ENCODE measurements at regions not wholly inside any gene's neighbourhood (a gene's known extent, or its start where the extent isn't known, plus 50 kb on each side); places are given as distances from the start of the nearest gene placed in this dataset.
A peak's percentile ranks its signal among the peaks of the same experiment; 100 is the strongest.
"Not testable (repeated sequence)": the region's sequence is repeated elsewhere in the genome, so short reads cannot be mapped to it uniquely, and the experiment has no call there.

DNA sequence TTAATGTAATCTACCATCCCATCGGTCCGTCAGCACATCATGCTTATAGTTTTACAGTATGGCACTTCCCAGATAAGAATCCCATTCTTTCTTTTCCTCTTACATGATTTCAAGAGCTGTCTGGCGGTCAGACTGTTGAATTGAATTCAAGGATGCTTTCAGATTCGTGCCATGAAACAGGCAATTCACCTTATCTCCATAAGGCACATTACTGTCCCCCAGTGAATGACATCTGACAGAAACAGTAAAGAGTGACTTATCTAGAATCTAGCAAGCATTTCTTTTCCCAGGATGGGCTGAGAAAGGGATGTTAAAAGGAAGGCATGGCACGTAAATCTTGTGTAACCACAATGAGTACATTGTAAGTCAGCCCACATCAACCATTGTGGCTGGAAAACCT is 61.1 kb upstream of the SEM1 start:
- DNase-seq: no peak

DNA sequence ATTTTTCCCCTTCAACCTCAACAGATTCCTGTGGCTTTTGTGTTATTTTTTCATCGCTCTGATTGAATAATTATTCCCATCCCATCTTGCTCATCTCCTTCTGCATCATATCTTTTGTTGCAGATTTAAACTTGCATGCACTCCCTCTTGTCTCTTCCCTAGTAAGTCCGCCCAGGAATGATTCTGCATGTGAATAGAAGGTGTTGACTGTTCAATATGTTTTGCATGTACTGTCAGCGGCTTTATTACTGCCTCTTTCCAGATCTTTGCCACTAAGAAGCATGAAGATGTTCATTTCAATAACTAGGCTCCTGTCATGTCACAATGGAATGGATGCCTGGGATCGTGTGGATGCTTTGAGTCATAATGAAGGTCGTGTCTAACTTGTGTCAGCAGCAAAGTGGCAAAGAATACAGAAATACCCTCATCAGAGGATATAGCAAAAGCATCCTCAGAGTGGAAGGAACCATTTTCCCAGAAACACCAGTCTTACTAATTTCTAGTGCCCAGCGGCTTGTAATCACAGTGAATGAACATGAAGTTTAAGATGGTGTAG is 62.6 kb upstream of the SEM1 start:
- DNase-seq: no peak

GRCh38 chr7:96773483-96773882 is 63.8 kb upstream of the SEM1 start:
- no peak for DNase-seq

DNA sequence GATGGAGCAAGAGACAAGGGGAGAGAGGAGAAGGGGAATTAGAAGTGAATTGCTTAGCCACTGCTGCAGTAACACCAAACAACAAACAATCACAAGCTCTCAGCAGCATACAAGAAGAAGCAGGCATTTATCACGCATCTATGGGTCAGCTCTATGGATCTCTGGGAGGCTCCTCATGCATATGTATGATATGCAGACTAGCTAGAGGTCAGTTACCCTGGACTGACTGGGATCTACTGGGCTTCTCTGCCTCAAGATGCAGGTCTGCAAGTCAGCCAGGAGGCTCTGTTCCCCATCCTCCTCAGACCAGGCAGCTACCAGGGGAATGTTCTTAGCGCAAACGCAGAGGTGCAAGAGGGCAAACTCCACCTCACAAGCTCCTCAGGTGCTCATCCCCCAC is 64.7 kb upstream of the SEM1 start:
- no peak for DNase-seq

DNA sequence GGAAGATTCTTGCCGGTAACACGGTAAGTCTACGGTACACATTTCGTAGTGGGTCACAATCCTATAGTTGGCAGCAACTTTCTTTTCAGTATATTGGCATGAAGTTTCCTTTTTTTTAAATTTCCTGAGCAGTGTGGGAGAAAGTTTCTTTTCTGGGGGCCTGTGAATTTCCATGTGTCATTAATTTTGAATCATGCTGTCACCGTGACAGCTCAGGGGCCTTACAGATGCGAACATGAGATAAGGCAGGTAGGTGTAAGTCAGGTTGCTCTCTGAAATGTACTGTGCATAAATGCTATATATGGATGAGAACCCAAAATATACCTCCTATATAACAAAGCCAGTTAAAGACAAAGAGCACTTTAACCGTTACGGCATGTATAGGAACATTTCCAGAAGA is 65.4 kb upstream of the SEM1 start:
- no peak for DNase-seq

- DNase-seq: no peak
Measured at GRCh38 chr7:96778263-96778662, 68.6 kb upstream of the SEM1 start.

DNA sequence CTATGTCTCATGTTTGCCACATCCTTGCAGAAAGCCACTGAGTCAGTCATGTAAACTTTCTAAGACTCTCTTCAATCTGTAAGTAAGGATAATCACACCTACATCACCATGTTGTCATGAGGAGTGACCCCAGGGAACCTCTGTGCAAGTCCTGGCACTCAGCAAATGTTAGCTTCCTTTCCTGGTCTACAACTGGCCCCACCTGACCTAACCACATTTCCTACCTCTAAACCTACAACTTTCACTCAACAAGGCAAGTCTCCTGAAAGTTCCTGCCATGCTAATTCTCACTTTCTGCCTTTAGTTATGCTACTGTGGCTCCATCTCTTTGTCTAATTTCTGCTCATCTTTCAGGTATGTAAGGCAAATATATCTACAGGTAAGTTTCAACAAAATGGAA is 72.3 kb upstream of the SEM1 start:
- no peak for DNase-seq

DNA sequence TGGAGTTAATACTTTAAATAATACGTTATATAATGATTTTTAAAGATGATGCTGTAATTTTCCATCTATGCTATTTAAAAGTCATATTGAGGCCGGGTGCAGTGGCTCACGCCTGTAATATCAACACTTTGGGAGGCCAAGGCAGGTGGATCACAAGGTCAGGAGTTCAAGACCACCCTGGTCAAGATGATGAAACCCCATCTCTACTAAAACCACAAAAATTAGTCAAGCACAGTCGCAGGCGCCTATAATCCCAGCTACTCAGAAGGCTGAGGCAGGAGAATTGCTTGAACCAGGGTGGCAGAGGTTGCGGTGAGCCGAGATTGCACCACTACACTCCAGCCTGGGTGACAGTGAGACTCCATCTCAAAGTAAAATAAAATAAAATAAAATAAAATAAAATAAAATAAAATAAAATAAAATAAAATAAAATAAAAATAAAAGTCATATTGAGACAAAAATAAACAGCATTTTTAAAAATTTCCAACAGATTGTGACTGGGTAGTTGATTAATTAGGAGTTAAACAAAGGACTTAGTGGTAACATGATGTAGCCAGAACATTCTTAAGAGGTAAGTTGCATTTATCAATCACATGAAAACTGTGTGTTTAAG is 73.1 kb upstream of the SEM1 start:
- not testable (repeated sequence) for DNase-seq

- DNase-seq: no peak
Measured at GRCh38 chr7:96784597-96784996, 75.0 kb upstream of the SEM1 start.

- DNase-seq: no peak
Measured at GRCh38 chr7:96786261-96786997, 76.8 kb upstream of the SEM1 start.

DNA sequence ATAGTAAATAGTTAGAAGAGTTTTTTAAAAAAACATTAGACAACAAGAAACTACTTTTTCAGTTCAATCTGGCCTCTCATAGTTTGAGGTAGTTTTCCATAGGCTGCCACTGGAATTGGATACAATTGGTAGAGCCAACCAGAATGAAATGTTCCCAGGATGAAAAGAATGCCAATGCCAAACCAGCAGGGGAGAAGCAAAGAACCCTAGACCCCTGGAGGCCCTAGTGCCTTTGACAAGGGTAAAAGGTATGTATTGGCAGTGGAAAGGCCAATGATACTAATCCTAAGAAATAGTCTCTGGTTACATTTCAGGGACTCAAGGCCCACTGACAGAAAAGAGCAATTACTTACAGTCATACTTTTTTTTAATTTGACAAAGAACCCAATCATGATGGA is 77.4 kb upstream of the SEM1 start:
- no peak for DNase-seq

GRCh38 chr7:96789914-96790313 is 80.3 kb upstream of the SEM1 start:
- no peak for DNase-seq

DNA sequence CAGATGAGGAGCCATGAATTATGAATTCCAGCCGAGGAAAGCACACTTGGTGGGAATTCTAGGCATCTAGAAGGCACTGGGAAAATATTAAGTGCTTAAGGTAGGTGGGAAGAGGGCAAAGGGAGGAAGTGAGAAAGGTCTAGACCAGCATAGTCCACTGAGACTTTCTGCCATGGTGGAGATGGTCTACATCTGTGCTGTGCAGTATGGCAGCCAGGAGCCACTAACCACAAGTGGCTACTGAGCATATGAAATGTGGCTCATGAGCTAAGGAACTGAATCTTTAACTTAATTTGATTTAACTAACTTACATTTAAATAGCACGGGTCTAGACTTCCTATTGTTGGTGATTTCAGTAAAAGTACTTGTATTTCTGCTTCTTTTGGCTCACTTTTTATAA is 82.5 kb upstream of the SEM1 start:
- DNase-seq: no peak

- no peak for DNase-seq
Measured at GRCh38 chr7:96794063-96794462, 84.4 kb upstream of the SEM1 start.

DNA sequence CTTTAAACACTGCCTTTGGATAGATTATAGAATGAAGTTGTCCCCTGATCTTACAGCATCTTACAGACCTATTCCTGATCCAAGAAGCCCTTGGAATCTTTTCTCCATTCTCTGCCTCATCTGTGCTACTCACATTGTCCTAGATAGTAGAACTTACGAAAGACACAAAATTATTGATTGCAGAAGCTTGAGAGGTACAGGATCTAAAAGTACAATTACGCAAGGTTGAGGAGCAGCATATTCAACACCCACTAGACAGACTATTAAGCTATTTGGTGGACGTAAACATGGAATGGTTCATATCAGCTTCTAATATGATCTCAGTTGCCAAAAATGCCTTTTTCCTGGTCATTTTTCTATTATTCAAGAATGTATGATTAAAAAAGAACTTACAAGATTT is 90.5 kb upstream of the SEM1 start:
- DNase-seq: no peak

DNA sequence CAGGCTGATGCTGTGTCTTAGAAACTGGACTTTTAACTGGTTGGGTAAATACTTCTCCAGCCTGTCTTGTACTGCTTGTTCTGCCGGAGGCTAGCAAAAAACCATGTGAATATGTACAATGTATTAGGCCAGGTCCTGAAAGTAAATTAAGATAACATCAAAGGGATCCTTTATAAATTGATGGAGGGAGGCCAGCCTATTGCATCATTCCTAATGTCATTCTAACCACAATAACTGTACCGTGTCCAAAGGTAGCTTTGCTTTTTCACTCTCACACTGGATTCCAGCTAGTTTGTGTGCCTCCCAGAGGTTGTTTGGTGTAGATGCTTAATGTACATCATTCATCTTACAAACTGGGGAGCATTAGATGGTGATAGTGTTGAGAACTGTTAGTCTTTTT is 91.2 kb upstream of the SEM1 start:
- no peak for DNase-seq

DNA sequence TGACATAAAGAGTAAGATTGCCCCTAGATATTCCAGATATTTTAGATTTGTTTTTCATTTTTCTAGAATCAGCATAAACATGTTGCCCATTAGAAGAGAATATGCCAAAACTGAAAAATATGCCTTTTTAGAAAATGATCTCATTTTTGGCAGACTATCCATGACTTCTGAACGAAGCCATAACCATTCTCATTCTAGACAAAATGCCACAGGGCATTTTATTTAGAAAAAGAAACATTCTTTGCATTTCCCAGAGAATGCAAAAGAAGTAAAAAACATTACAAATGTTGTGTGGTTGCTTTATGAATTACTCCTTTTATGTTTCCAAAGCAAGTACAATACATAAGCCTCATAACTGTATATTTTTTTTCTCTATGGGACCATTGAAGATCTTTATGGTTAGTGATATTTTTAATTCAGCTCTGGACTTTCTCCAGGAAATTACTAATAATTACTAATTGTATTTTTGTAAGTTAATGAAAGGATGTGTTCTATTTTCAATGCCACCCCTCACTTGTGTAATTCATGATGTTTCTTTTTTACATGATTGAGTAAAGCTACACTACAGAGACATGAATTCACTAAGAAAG is 109.6 kb upstream of the SEM1 start:
- no peak for DNase-seq

DNA sequence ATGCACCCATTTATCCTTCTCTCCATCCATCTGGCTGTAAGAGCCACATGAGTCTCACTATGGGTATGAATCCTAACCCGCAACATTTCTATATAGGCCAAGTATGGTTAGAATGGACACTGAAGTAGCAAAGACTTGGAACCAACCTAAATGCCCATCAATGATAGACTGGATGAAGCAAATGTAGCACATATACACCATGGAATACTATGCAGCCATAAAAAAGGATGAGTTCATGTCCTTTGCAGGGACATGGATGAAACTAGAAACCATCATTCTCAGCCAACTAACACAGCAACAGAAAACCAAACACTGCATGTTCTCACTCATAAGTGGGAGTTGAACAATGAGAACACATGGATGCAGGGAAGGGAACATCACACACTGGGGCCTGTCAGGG is 111.5 kb upstream of the SEM1 start:
- DNase-seq: not testable (repeated sequence)

- no peak for DNase-seq
Measured at GRCh38 chr7:96822824-96823223, 113.2 kb upstream of the SEM1 start.

DNA sequence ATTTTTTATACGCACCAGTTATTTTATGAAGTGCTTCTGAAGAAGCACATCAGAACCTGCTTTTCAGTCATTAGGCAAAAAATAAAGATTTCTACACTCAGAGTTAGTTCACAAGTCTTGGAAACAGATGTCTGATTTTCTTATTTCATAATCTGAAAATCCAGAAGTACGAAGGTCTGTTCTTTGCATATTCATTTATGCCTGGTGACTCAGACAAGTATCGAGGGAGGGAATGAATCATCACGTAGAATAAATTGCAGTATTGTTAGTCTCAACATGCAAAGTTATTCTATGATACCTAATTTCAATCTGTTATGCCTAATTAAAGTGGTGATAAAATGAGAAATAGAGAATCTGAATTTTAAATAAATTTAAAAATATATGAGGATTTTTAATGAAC is 113.6 kb upstream of the SEM1 start:
- peak; percentile 28 for DNase-seq

DNA sequence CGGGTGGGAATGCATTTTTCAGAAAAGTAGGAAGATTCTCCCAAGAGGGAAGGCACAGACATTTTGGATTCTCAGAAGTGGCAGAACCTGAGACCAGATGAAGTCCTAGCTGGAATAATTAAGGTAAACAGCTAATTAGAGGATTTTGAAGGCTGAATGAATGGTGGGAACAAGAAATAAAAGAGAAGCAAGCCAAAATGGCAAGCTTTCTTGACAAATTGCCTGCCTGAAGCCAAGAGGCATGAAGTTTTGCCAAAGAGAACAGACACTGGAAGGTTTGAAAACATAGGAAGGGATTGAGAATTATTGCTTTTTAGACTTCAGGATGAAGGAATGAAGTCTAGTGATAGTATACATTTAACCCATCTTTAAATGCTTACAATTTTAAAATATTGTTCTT is 115.0 kb upstream of the SEM1 start:
- no peak for DNase-seq

DNA sequence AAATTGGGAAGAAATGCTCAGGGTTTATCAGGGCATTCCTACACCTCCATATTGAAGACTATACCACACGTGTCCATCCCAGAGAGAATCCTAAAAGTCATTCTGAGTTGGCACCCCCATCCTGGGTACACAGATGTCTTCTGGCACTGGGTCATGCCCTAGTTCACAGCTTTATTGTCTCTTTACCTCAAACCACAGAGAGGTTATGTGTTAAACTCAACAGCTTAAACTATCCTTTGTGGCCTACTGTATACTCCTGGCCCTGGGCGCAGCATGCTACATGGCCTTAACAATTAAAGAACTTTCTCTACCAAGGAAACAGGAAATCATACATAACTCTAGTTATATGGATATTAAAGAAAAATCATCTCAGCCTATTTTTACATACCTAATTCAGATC is 115.6 kb upstream of the SEM1 start:
- DNase-seq: no peak

GRCh38 chr7:96826089-96826488 is 116.4 kb upstream of the SEM1 start:
- DNase-seq: no peak

DNA sequence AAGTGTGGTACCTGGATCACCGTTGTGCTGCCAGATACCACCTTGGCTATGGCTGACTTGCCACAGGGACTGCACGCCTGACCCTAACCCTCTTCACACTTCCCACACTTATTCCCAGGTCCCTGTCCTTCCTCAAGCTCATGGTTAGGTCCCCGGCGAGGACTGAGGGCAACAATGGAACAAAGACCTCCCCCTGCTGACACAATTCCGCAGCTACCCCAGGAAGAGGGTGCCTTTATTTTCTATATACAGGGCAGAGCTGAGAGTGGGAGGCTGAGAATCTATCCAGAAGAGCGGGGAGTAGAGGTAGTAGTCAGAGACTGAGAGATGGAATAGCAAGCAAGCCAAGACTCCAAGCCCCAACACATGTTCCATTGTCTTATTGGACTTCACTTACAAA is 118.1 kb upstream of the SEM1 start:
- DNase-seq: no peak

Measured in fibroblast of skin of right quadriceps (primary cell).